Mammary epithelial cell (primary cell): ENCODE measurements at regions not wholly inside any gene's neighbourhood (a gene's known extent, or its start where the extent isn't known, plus 50 kb on each side); places are given as distances from the start of the nearest gene placed in this dataset.

Experiments
- EZH2 ChIP-seq: IDR thresholded peaks from 2 replicates; pipeline ENCODE4 v1.6.1; 2012; ENCODE audit warnings: low read length, inconsistent platforms, borderline replicate concordance
- TF ChIP-seq, protein P1 (sequence below), 2 donors: IDR thresholded peaks in 1 of 2; conservative IDR thresholded peaks in 1 of 2; 2 replicates each; pipeline ENCODE4 v1.5.1; 2011 to 2012; ENCODE audit warnings: inconsistent platforms in 2 of 2, low read length in 2 of 2, mild to moderate bottlenecking in 2 of 2, control low read depth in 1 of 2, low read depth in 1 of 2; ENCODE audit not compliant: insufficient read depth in 1 of 2; ENCODE audit errors: extremely low read depth in 1 of 2

DNA sequence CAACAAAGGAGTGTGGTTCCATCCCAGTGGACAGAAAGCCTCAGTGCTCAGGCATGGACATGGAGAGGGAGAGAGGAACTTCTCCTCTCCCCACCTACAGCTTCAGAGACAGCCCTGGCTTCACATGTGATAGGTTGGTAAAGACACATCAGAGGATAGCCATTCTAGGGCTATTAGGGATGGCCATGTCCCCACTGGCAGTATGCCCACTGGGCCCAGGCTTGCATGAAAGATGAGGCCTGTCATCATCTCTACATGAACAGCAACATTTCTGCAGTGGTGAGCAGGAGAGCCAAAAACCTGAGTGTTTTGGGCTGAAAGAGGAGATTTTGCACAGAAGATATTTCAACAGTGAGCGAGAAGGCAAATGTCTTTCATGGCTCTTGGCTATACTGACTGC is 517.2 kb downstream of the NR4A2 start:
- TF ChIP-seq, protein P1, sequence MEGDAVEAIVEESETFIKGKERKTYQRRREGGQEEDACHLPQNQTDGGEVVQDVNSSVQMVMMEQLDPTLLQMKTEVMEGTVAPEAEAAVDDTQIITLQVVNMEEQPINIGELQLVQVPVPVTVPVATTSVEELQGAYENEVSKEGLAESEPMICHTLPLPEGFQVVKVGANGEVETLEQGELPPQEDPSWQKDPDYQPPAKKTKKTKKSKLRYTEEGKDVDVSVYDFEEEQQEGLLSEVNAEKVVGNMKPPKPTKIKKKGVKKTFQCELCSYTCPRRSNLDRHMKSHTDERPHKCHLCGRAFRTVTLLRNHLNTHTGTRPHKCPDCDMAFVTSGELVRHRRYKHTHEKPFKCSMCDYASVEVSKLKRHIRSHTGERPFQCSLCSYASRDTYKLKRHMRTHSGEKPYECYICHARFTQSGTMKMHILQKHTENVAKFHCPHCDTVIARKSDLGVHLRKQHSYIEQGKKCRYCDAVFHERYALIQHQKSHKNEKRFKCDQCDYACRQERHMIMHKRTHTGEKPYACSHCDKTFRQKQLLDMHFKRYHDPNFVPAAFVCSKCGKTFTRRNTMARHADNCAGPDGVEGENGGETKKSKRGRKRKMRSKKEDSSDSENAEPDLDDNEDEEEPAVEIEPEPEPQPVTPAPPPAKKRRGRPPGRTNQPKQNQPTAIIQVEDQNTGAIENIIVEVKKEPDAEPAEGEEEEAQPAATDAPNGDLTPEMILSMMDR (conservative IDR thresholded peaks at IDR 0.05 in 1 of 2, IDR thresholded peaks at IDR 0.05 in 1 of 2; ENCODE audit: extremely low read depth in 1 of 2, insufficient read depth in 1 of 2, low read depth in 1 of 2, low read length in 2 of 2) = no peak
- no peak for TF ChIP-seq EZH2
